ENCODE measurements at regions not wholly inside any gene's neighbourhood (a gene's known extent, or its start where the extent isn't known, plus 50 kb on each side); places are given as distances from the start of the nearest gene placed in this dataset.

DNA sequence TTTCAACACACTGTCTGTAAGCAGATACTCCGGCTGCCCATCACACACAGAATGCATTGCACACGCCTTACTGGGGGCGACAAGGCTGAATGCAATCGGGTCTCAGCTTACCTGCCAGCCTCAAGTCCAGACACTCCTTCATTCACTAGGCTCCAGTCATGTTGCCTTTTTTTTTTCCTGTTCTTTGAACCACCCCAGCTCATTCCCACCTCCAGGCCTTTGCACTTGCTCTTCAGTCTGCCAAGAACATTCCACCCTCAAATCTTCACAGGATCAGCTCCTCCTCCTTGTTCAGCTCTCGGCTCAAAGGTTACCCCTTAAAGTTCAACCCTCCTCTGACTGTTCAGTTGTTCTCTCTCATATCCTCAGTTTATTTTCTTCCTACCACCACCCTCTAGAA lies 181.9 kb upstream of the ESRRG start:
- no peaks in the 10 kb centered on the region for H3K36me3 Mint-ChIP-seq (ENCODE audit: low read depth)

DNA sequence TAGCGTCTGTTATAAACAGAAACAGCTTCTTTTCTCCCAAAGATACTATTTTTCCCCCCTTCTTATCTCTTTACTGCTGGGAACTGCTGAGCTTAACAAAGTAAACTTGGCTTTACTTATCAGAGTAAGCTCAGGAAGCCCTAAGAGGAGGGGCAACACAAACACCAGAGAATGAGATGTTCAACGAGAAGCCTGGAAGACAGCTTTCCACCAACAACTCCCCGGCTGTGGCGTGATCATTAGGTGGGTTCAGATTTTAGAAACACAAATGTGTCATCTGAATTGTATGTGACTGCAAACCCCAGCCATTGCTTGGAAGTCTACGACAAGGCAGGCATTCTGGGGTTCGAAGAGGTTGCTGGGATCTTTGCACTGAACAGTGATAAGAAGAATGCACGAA lies 181.2 kb upstream of the ESRRG start:
- H3K27ac Mint-ChIP-seq: no peak overlapping the region
- H3K4me3 Mint-ChIP-seq: no peak overlapping the region
- DNase-seq: no peak
- ATAC-seq: no peak
- intact Hi-C loops (cut with micrococcal nuclease): no loop called here
- TF ChIP-seq, protein P1, sequence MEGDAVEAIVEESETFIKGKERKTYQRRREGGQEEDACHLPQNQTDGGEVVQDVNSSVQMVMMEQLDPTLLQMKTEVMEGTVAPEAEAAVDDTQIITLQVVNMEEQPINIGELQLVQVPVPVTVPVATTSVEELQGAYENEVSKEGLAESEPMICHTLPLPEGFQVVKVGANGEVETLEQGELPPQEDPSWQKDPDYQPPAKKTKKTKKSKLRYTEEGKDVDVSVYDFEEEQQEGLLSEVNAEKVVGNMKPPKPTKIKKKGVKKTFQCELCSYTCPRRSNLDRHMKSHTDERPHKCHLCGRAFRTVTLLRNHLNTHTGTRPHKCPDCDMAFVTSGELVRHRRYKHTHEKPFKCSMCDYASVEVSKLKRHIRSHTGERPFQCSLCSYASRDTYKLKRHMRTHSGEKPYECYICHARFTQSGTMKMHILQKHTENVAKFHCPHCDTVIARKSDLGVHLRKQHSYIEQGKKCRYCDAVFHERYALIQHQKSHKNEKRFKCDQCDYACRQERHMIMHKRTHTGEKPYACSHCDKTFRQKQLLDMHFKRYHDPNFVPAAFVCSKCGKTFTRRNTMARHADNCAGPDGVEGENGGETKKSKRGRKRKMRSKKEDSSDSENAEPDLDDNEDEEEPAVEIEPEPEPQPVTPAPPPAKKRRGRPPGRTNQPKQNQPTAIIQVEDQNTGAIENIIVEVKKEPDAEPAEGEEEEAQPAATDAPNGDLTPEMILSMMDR (IDR thresholded peaks at IDR 0.05): no peak
- H3K27me3 Mint-ChIP-seq: no peaks in the 10 kb centered on the region
- H3K4me1 Mint-ChIP-seq (ENCODE audit: low read depth): no peaks in the 10 kb centered on the region
- H3K9me3 Mint-ChIP-seq: no peaks in the 10 kb centered on the region
- ChIA-PET POLR2A (no interaction called here), CTCF (no interaction called here)
- no peaks in the 10 kb centered on the region for H3K36me3 Mint-ChIP-seq (ENCODE audit: low read depth)

More for the DNA sequence above, 181.9 kb upstream of the ESRRG start:
- no peaks in the 10 kb centered on the region for H3K4me1 Mint-ChIP-seq (ENCODE audit: low read depth)
- H3K27ac Mint-ChIP-seq: no peak overlapping the region
- no peak overlapping the region for H3K4me3 Mint-ChIP-seq
- H3K27me3 Mint-ChIP-seq: no peaks in the 10 kb centered on the region
- TF ChIP-seq, protein P1 (IDR thresholded peaks at IDR 0.05): no peak
- ATAC-seq (no peak), DNase-seq (no peak)
- POLR2A ChIA-PET: no interaction called here
- no peaks in the 10 kb centered on the region for H3K9me3 Mint-ChIP-seq
- CTCF ChIA-PET: no interaction called here
- intact Hi-C loops (cut with micrococcal nuclease): no loop called here

DNA sequence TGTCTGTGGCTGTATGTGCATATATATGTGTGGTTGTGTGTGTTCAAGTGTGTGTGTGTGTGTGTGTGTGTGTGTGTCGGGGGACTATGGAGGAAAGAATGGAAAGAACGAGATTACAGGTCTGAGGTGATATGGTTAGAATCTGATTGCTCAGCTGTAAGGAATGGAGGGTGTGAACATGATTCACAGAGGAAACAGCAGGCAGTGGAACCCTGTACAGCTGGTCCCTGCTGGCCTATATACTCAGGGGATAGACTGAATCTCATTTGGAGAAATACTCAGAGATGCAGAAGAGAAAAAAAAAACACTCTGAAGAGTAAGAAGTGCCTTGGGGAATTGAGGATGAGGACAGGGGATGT lies 180.1 kb upstream of the ESRRG start:
- no peak for ATAC-seq
- Mint-ChIP-seq H3K4me1 (ENCODE audit: low read depth) (no peaks in the 10 kb centered on the region), H3K27me3 (no peaks in the 10 kb centered on the region), H3K4me3 (no peak overlapping the region), H3K27ac (no peak overlapping the region), H3K36me3 (ENCODE audit: low read depth) (no peaks in the 10 kb centered on the region), H3K9me3 (no peaks in the 10 kb centered on the region)
- TF ChIP-seq, protein P1 (IDR thresholded peaks at IDR 0.05): no peak
- DNase-seq: no peak
- CTCF ChIA-PET: no interaction called here
- POLR2A ChIA-PET: no interaction called here
- intact Hi-C loops (cut with micrococcal nuclease): no loop called here

DNA sequence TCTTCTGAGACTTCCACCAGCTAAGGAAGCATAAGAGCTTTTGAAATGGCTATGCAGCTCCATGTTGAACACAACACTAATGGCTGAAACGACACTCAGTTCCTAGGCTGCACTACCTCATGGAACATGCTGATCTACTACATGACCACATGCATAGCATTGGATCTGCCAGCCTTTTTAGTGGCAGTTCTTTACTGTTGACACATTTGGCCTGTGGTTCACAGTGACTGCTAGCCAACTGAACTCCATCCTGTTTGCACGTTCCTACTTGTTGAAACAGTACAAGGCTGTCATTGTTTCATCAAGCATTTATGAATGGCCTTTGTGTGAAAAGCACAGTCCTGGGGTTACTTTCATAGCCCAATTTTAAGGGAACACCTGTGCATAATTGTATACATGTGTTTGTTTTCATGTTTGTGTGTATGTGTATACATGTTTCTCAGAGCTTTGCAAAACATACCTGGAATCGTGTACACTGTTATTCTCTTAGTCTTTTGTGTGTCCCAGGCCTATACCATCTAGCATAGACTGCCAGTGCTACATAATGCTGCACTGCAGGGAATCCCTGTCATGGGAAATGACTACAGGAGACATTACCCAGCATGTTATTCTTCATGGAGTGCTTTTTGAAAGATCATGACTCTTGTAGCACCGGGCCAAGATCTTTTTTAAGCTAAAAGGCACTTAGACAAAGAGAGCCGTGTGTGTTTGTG lies 179.6 kb upstream of the ESRRG start:
- no peak for DNase-seq
- Mint-ChIP-seq H3K36me3 (ENCODE audit: low read depth) (no peaks in the 10 kb centered on the region), H3K4me1 (ENCODE audit: low read depth) (no peaks in the 10 kb centered on the region), H3K4me3 (no peak overlapping the region), H3K27me3 (no peaks in the 10 kb centered on the region), H3K27ac (no peak overlapping the region), H3K9me3 (no peaks in the 10 kb centered on the region)
- intact Hi-C loops (cut with micrococcal nuclease): no loop called here
- POLR2A ChIA-PET: no interaction called here
- TF ChIP-seq, protein P1 (IDR thresholded peaks at IDR 0.05): no peak
- ATAC-seq: no peak
- CTCF ChIA-PET: no interaction called here

DNA sequence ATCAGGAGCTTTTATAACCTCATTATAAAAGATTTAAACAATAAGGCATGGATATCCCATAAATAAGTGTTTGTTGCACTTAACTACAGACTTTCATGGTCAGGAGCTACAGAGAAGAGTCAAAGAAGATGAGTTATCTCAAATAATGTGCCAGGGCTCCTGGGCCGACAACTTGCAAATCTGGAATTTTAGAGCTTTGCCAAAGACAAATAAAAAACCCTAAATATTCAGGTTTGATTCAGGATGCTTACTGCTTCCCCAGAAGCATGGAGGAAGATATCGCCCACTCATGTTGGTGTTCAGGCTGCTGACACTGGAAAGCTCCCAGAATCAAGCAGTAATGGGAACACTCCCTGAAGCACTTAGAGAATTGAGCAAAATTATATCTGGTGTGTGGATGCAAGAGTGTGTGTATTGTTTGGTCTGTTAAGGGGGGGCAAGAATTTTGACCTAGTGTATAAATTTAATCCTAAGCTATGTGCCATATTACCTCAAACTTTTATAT lies 176.9 kb upstream of the ESRRG start:
- Mint-ChIP-seq H3K4me1 (ENCODE audit: low read depth) (no peaks in the 10 kb centered on the region), H3K9me3 (no peaks in the 10 kb centered on the region), H3K27me3 (no peaks in the 10 kb centered on the region), H3K36me3 (ENCODE audit: low read depth) (no peaks in the 10 kb centered on the region), H3K4me3 (no peak overlapping the region), H3K27ac (no peak overlapping the region)
- TF ChIP-seq, protein P1 (IDR thresholded peaks at IDR 0.05): no peak
- ChIA-PET CTCF (no interaction called here), POLR2A (no interaction called here)
- no peak for DNase-seq
- no peak for ATAC-seq
- intact Hi-C loops (cut with micrococcal nuclease): no loop called here
